GM12878 (cell line): ENCODE measurements at regions not wholly inside any gene's neighbourhood (a gene's known extent, or its start where the extent isn't known, plus 50 kb on each side); places are given as distances from the start of the nearest gene placed in this dataset.

Experiments used
- ATAC-seq: fragments of 200-7000 bp; cut with Tn5 transposase; 3 replicates; pipeline ENCODE4 v1.9.1; 2020; ENCODE audit warnings: mild to moderate bottlenecking, moderate library complexity
- BruUV-seq: library from RNA; stranded (reverse); fragments of 400-500 nt; replicated peaks from 2 replicates; lab custom pipeline; 2021; lab: Mats Ljungman, UMichigan
- CTCF ChIA-PET: fragments of 300-600 bp; sonication (Branson Sonifier 250); formaldehyde crosslinking; extraction: SDS; loops from one replicate; lab custom pipeline; 2021; ENCODE audit warnings: inconsistent platforms; lab: Yijun Ruan, JAX
- POLR2A ChIA-PET: fragments of 350-600 bp; formaldehyde crosslinking; extraction: SDS; loops from one replicate; lab custom pipeline; 2021; ENCODE audit warnings: inconsistent platforms; lab: Charles Lee
- RAD21 ChIA-PET: fragments of 300-600 bp; sonication (Branson Sonifier 250); formaldehyde crosslinking; loops from one replicate; lab custom pipeline; 2023; ENCODE audit warnings: antibody characterized with exemption; ENCODE audit not compliant: unreplicated experiment; lab: Charles Lee
- SMC1A ChIA-PET: fragments of 300-600 bp; sonication (Branson Sonifier 250); formaldehyde crosslinking; loops from one replicate; lab custom pipeline; 2023; ENCODE audit not compliant: unreplicated experiment, uncharacterized antibody; lab: Charles Lee
- DNase-seq: peaks from one replicate; pipeline ENCODE4 v3.0.0-alpha.2; 2011; ENCODE audit warnings: low read depth, low spot score
- FAIRE-seq: peaks from 3 replicates; lab custom pipeline; 2011; peaks lifted over from hg19 to GRCh38; lab: Jason Lieb, UNC
- H2AFZ ChIP-seq: 2 replicates; pipeline ENCODE4 v1.6.0; 2011; ENCODE audit warnings: low read depth, low read length, control low read depth; ENCODE audit not compliant: control insufficient read depth
- H3K27ac ChIP-seq: 2 replicates; pipeline ENCODE4 v1.5.1; 2011; ENCODE audit warnings: control low read depth; ENCODE audit not compliant: control insufficient read depth, insufficient read depth
- H3K27me3 ChIP-seq, 2 experiments: replicated peaks in 1 of 2; 2 replicates each; pipeline versions ENCODE4 v1.6.0 to v1.6.1; 2011; ENCODE audit warnings: low read length in 1 of 2; ENCODE audit not compliant: control insufficient read depth in 2 of 2, insufficient read depth in 2 of 2
- H3K36me3 ChIP-seq, 2 experiments: 2 replicates each; pipeline ENCODE4 v1.5.1; 2011; ENCODE audit warnings: low read length in 1 of 2; ENCODE audit not compliant: control insufficient read depth in 2 of 2, insufficient read depth in 2 of 2
- H3K4me1 ChIP-seq: 2 replicates; pipeline ENCODE4 v1.6.1; 2011; ENCODE audit warnings: mild to moderate bottlenecking, low read length, moderate library complexity, mixed read lengths; ENCODE audit not compliant: control insufficient read depth, insufficient read depth
- H3K4me2 ChIP-seq: 2 replicates; pipeline ENCODE4 v1.6.0; 2011; ENCODE audit warnings: control low read depth; ENCODE audit not compliant: control insufficient read depth, insufficient read depth
- H3K4me3 ChIP-seq: fragments of 200-600 bp; sonication (generic); 2 replicates; pipeline ENCODE4 v1.5.1; 2016
- H3K79me2 ChIP-seq: 2 replicates; pipeline ENCODE4 v1.6.0; 2011; ENCODE audit warnings: low read length; ENCODE audit not compliant: control insufficient read depth, insufficient read depth
- H3K9ac ChIP-seq: 2 replicates; pipeline ENCODE4 v1.8.0; 2011; ENCODE audit warnings: low read length, control low read depth, mixed read lengths; ENCODE audit not compliant: control insufficient read depth, insufficient read depth
- H3K9me3 ChIP-seq: replicated peaks from 3 replicates; pipeline ENCODE4 v1.5.1; 2011; ENCODE audit warnings: mild to moderate bottlenecking, low read length; ENCODE audit not compliant: control insufficient read depth, insufficient read depth
- H4K20me1 ChIP-seq: 2 replicates; pipeline ENCODE4 v1.6.0; 2011; ENCODE audit not compliant: control insufficient read depth, insufficient read depth
- EGR1 ChIP-seq, 2 experiments: IDR thresholded peaks; 1 replicate in 1 of 2; 2 replicates in 1 of 2; pipeline ENCODE4 v1.6.1; 2011 to 2012; ENCODE audit warnings: low read depth in 2 of 2, low read length in 2 of 2, borderline replicate concordance in 1 of 2, mild to moderate bottlenecking in 1 of 2, moderate library complexity in 1 of 2
- EP300 ChIP-seq, 2 experiments: fragments of 150-350 bp in 1 of 2; IDR thresholded peaks; 2 replicates each; pipeline ENCODE4 v1.6.1; 2011 to 2012; ENCODE audit warnings: low read depth in 2 of 2, low read length in 2 of 2, borderline replicate concordance in 1 of 2, improper control_type of control experiment in 1 of 2, inconsistent platforms in 1 of 2; ENCODE audit not compliant: control insufficient read depth in 1 of 2
- HDGF ChIP-seq: fragments of 450-650 bp; IDR thresholded peaks from 2 replicates; pipeline ENCODE4 v1.6.1; 2016; ENCODE audit warnings: antibody characterized with exemption
- NFYA ChIP-seq: IDR thresholded peaks from 2 replicates; pipeline ENCODE4 v1.6.1; 2011; ENCODE audit warnings: low read depth, mild to moderate bottlenecking, low read length, improper control_type of control experiment, borderline replicate concordance
- NFYB ChIP-seq: IDR thresholded peaks from 2 replicates; pipeline ENCODE4 v1.6.1; 2011; ENCODE audit warnings: low read depth, mild to moderate bottlenecking, low read length, improper control_type of control experiment, moderate library complexity; ENCODE audit not compliant: insufficient read depth
- SIN3A ChIP-seq: IDR thresholded peaks from 2 replicates; pipeline ENCODE4 v1.6.1; 2012; ENCODE audit warnings: low read depth, low read length, improper control_type of control experiment
- TBL1XR1 ChIP-seq: IDR thresholded peaks from 2 replicates; pipeline ENCODE4 v1.6.1; 2012; ENCODE audit warnings: low read depth, low read length, improper control_type of control experiment
- YBX1 ChIP-seq: fragments of 450-650 bp; IDR thresholded peaks from 2 replicates; pipeline ENCODE4 v1.6.1; 2016; ENCODE audit warnings: antibody characterized with exemption
- WGBS: methylation state at CpG from one replicate; pipeline ENCODE4 v1.1.6; 2016; ENCODE audit warnings: low lambda C conversion rate; ENCODE audit not compliant: insufficient replicate concordance, insufficient coverage; ENCODE audit errors: missing lambda C conversion rate; 5-methylcytosine and 5-hydroxymethylcytosine counted together
- in situ Hi-C: fragments of 300-500 bp; cut with MboI; formaldehyde crosslinking; loops from 9 replicates; pipeline ENCODE4 v1.14.3; 2018; ENCODE audit warnings: mixed read lengths
- intact Hi-C: fragments of 100-400 bp; cut with micrococcal nuclease; formaldehyde crosslinking; loops from one replicate; pipeline ENCODE4 v1.14.2; 2022; ENCODE audit not compliant: unreplicated experiment
- TF ChIP-seq, protein P1 (sequence below): fragments of 450-650 bp; formaldehyde crosslinking; IDR thresholded peaks from 2 replicates; pipeline ENCODE4 v1.4.0; 2022; ENCODE audit warnings: mild to moderate bottlenecking, moderate library complexity

DNA sequence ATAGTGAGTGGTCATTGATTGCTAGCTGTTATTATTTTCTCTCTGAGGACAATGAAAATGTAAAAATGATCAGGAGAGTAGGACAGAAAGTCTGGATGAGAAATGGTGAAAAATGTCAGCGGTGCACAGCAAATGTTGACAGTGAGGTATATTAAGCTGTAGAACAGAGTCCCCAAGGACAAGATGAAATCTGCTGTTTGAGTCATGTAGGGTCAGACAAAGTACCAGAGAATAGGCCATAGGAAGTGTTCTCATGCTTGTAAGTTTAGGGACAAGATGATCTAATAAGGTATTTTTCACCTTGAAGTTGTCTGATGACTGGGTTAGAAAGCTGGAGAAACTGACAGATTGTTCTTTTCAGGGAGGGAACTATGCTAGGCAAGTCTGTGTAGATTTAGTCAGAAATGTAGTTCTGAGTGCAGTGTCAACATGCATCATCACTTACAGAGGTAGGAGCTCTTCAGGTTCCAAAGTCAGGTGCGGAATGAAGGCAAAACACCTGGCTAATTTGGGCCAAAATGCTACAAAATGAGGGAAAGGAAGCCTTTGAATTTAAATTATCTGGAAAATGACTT, 369.3 kb downstream of the DLEU7 start (continued):
- TF ChIP-seq NFYB (no peak), YBX1 (no peak), HDGF (no peak), NFYA (no peak), EGR1 (IDR thresholded peaks at IDR 0.05; ENCODE audit: borderline replicate concordance in 1 of 2, low read depth in 2 of 2, low read length in 2 of 2) (no peak)

DNA sequence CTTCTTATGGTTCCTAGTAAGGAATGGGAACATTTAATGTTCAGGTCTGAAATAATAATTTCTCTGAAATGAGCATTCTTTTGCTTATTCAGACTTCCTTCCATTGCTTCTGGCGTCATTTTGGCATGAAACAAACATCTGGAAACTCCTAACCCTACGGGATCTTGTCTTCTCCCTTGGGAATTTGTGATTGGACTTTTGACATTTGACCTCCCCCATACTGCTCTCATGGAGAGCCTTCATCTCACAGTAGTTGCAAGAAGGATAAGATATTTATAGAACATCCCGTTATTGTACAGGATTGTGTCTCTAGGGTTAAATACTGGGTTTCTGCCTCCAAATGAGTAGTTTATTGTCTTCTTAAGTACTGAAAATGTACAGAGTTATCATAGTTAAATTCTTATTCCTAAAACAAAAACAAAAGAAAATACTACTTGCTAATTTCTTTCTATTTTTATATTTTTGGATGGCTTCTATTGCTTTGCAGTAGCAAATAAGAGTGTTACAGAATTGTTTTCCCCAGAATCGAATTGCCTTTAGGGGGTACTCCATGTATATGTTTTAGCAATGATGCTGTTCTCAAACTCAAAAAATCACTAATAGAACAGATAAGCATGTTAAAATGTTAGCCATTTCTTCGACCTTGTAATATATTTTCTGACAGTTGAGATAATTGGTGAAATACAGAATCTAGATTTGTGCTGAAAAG, 366.8 kb downstream of the DLEU7 start:
- no peaks in the 10 kb centered on the region; a peak in 1 of 4 replicates for H3K27me3 ChIP-seq
- RAD21 ChIA-PET: interaction anchor here (1.0 to 3.3 kb wide), 2 partner anchors 324 to 435 kb away, joined by 4 to 12 read pairs; no protein-coding TSS in a partner anchor
- POLR2A ChIA-PET: no interaction called here
- no peak overlapping the region for H3K27ac ChIP-seq
- H3K9me3 ChIP-seq: no peaks in the 10 kb centered on the region
- no peak overlapping the region for H3K4me3 ChIP-seq
- no peak for DNase-seq
- no peaks in the 10 kb centered on the region for H4K20me1 ChIP-seq
- CTCF ChIA-PET: interaction anchor here (0.9 to 4.8 kb wide), 3 partner anchors 242 to 593 kb away, joined by 3 to 18 read pairs (median 4); no protein-coding TSS in a partner anchor
- SMC1A ChIA-PET: interaction anchor here (1.8 to 2.1 kb wide), 2 partner anchors 324 to 435 kb away, joined by 8 to 9 read pairs; no protein-coding TSS in a partner anchor
- no peak for TF ChIP-seq EP300 (IDR thresholded peaks at IDR 0.05; ENCODE audit: borderline replicate concordance in 1 of 2, control insufficient read depth in 1 of 2, low read depth in 2 of 2, low read length in 2 of 2)
- no peak for TF ChIP-seq SIN3A
- TF ChIP-seq TBL1XR1: no peak
- TF ChIP-seq NFYB: no peak
- TF ChIP-seq, protein P1, sequence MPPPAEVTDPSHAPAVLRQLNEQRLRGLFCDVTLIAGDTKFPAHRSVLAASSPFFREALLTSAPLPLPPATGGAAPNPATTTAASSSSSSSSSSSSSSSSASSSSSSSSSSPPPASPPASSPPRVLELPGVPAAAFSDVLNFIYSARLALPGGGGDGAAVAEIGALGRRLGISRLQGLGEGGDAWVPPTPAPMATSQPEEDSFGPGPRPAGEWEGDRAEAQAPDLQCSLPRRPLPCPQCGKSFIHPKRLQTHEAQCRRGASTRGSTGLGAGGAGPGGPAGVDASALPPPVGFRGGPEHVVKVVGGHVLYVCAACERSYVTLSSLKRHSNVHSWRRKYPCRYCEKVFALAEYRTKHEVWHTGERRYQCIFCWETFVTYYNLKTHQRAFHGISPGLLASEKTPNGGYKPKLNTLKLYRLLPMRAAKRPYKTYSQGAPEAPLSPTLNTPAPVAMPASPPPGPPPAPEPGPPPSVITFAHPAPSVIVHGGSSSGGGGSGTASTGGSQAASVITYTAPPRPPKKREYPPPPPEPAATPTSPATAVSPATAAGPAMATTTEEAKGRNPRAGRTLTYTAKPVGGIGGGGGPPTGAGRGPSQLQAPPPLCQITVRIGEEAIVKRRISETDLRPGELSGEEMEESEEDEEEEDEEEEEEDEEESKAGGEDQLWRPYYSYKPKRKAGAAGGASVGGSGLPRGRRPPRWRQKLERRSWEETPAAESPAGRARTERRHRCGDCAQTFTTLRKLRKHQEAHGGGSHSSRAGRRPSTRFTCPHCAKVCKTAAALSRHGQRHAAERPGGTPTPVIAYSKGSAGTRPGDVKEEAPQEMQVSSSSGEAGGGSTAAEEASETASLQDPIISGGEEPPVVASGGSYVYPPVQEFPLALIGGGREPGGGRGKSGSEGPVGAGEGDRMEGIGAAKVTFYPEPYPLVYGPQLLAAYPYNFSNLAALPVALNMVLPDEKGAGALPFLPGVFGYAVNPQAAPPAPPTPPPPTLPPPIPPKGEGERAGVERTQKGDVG (CRISPR knock-in tag): no peak
- intact Hi-C loops: no loop called here
- no peak overlapping the region for H3K4me2 ChIP-seq
- no peak overlapping the region for H3K9ac ChIP-seq
- no peak overlapping the region for H2AFZ ChIP-seq
- WGBS: 36% methylated on average over 5 of the region's 5 CpGs
- FAIRE-seq: no peak
- no TSS peak for BruUV-seq
- no peaks in the 10 kb centered on the region for H3K36me3 ChIP-seq
- H3K79me2 ChIP-seq: no peaks in the 10 kb centered on the region
- in situ Hi-C loops: no loop called here
- ATAC-seq: no peak
- no peaks in the 10 kb centered on the region for H3K4me1 ChIP-seq
